Brain microvascular endothelial cell (primary cell): ENCODE measurements at regions not wholly inside any gene's neighbourhood (a gene's known extent, or its start where the extent isn't known, plus 50 kb on each side); places are given as distances from the start of the nearest gene placed in this dataset.

Experiments
- DNase-seq: peaks from one replicate; pipeline ENCODE4 v3.0.0-alpha.2; 2020
- H3K27ac ChIP-seq: fragments of 250-450 bp; sonication (Bioruptor Pico); 2 replicates; pipeline ENCODE4 v1.5.1; 2020; ENCODE audit warnings: mild to moderate bottlenecking, moderate library complexity
- H3K27me3 ChIP-seq: fragments of 250-450 bp; sonication (Bioruptor Pico); replicated peaks from 2 replicates; pipeline ENCODE4 v1.5.1; 2020; ENCODE audit warnings: mild to moderate bottlenecking
- H3K36me3 ChIP-seq: fragments of 250-450 bp; sonication (Bioruptor Pico); replicated peaks from 2 replicates; pipeline ENCODE4 v1.5.1; 2020; ENCODE audit warnings: mild to moderate bottlenecking
- H3K4me3 ChIP-seq: 2 replicates; pipeline ENCODE4 v1.5.1; 2011; ENCODE audit warnings: low read depth, mild to moderate bottlenecking, control low read depth, low read length, moderate library complexity
- in situ Hi-C: cut with HindIII; loops from 2 replicates; pipeline ENCODE4 v1.10.0; 2017; ENCODE audit warnings: low sequenced_read_pairs, low pct_ligation_motif_present
- TF ChIP-seq, protein P1 (sequence below): IDR thresholded peaks from 2 replicates; pipeline ENCODE4 v1.5.1; 2011; ENCODE audit warnings: low read depth, mild to moderate bottlenecking, moderate library complexity, low read length, control low read depth, inconsistent platforms; ENCODE audit errors: missing control alignments

- Histone ChIP-seq H3K27me3 (peaks cover 5% of the 10 kb centered on the region), H3K27ac (no peak overlapping the region), H3K4me3 (no peak overlapping the region), H3K36me3 (no peaks in the 10 kb centered on the region)
- in situ Hi-C loops = no loop called here
- DNase-seq = no peak
- TF ChIP-seq, protein P1, sequence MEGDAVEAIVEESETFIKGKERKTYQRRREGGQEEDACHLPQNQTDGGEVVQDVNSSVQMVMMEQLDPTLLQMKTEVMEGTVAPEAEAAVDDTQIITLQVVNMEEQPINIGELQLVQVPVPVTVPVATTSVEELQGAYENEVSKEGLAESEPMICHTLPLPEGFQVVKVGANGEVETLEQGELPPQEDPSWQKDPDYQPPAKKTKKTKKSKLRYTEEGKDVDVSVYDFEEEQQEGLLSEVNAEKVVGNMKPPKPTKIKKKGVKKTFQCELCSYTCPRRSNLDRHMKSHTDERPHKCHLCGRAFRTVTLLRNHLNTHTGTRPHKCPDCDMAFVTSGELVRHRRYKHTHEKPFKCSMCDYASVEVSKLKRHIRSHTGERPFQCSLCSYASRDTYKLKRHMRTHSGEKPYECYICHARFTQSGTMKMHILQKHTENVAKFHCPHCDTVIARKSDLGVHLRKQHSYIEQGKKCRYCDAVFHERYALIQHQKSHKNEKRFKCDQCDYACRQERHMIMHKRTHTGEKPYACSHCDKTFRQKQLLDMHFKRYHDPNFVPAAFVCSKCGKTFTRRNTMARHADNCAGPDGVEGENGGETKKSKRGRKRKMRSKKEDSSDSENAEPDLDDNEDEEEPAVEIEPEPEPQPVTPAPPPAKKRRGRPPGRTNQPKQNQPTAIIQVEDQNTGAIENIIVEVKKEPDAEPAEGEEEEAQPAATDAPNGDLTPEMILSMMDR = no peak
Measured at GRCh38 chr5:141777711-141778110, 95.7 kb upstream of the ARAP3 start.

GRCh38 chr5:141777130-141777529 lies 95.1 kb upstream of the ARAP3 start:
- TF ChIP-seq, protein P1 = no peak
- no peaks in the 10 kb centered on the region for H3K36me3 ChIP-seq
- peaks cover 5% of the 10 kb centered on the region for H3K27me3 ChIP-seq
- no peak overlapping the region for H3K27ac ChIP-seq
- H3K4me3 ChIP-seq = no peak overlapping the region
- DNase-seq = no peak
- in situ Hi-C loops = no loop called here

- TF ChIP-seq, protein P1 = no peak
- no peaks in the 10 kb centered on the region for H3K36me3 ChIP-seq
- no peak overlapping the region for H3K27ac ChIP-seq
- no peak overlapping the region for H3K4me3 ChIP-seq
- DNase-seq = no peak
- peaks cover 3% of the 10 kb centered on the region for H3K27me3 ChIP-seq
- in situ Hi-C loops = no loop called here
Measured at GRCh38 chr5:141773779-141774562, 91.9 kb upstream of the ARAP3 start.

DNA sequence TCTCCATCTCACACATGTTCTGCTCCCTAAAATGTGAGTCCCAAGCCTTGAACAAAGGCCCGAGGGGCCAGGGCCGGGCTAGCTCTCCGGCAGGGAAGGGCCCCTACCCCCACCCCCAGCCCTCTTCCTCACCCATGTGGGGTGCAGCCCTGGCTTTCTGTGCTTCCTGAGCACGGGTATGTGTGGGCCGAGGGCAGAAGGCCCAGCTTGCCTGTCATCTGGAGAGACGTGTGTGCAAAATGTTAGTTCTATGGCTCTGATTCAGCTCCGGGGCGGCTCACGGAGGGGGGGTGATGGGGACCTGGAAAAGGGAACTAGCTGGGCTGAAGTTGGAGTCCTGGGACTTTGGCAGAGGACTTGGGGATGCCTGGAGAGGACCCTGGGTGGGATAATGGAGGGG lies 90.3 kb upstream of the ARAP3 start:
- TF ChIP-seq, protein P1 = no peak
- H3K27me3 ChIP-seq = peaks cover 3% of the 10 kb centered on the region
- no peak overlapping the region for H3K27ac ChIP-seq
- no peaks in the 10 kb centered on the region for H3K36me3 ChIP-seq
- in situ Hi-C loops = no loop called here
- no peak overlapping the region for H3K4me3 ChIP-seq
- no peak for DNase-seq

DNA sequence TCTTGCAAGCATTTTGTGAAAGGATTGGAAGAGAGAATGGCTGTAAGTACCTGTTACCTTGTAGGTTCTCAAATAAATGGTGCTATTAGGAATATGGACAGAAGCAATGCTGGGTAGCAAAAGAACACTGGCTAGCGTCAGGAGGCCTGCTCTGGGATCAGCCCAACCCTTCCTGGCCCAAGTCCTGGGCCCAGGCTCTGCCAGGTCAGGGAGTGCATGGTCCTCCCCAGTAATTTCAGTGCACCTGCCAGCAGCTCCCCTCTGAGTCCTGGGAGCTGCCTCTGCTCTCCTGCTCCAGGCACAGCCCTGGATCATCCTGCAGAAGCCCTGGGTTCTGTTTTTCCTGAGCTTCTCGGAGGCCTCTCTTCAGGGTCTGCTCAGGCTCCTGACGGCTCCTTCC lies 89.5 kb upstream of the ARAP3 start:
- Histone ChIP-seq H3K36me3 (no peaks in the 10 kb centered on the region), H3K27ac (no peak overlapping the region), H3K27me3 (peaks cover 3% of the 10 kb centered on the region), H3K4me3 (no peak overlapping the region)
- no peak for DNase-seq
- in situ Hi-C loops = no loop called here
- TF ChIP-seq, protein P1 = no peak

- no peak for DNase-seq
- no peaks in the 10 kb centered on the region for H3K36me3 ChIP-seq
- no peak overlapping the region for H3K27ac ChIP-seq
- in situ Hi-C loops = no loop called here
- no peak overlapping the region for H3K4me3 ChIP-seq
- TF ChIP-seq, protein P1 = no peak
- H3K27me3 ChIP-seq = peaks cover 3% of the 10 kb centered on the region
Measured at GRCh38 chr5:141771031-141771430, 89.0 kb upstream of the ARAP3 start.
